Sigmoid colon (tissue), 4 donors: ENCODE measurements at regions not wholly inside any gene's neighbourhood (a gene's known extent, or its start where the extent isn't known, plus 50 kb on each side); places are given as distances from the start of the nearest gene placed in this dataset.

ENCODE experiments used
- POLR2A ChIP-seq, 2 donors: fragments of 450-650 bp; IDR thresholded peaks; one replicate each; pipeline ENCODE4 v1.6.1; 2016; ENCODE audit warnings: antibody characterized with exemption in 2 of 2, mild to moderate bottlenecking in 2 of 2, moderate library complexity in 2 of 2
- POLR2AphosphoS5 ChIP-seq, 4 donors: sonication (generic); formaldehyde crosslinking; IDR thresholded peaks; one replicate each; pipeline ENCODE4 v1.6.1; 2017; ENCODE audit warnings: antibody characterized with exemption in 4 of 4
- TF ChIP-seq, protein P1 (sequence below), 4 experiments: fragments of 450-650 bp in 3 of 4; fragments of 200-600 bp in 1 of 4; IDR thresholded peaks; one replicate each; pipeline ENCODE4 v1.5.1; 2016 to 2019; ENCODE audit warnings: antibody characterized with exemption in 4 of 4, mild to moderate bottlenecking in 3 of 4, moderate library complexity in 2 of 4

DNA sequence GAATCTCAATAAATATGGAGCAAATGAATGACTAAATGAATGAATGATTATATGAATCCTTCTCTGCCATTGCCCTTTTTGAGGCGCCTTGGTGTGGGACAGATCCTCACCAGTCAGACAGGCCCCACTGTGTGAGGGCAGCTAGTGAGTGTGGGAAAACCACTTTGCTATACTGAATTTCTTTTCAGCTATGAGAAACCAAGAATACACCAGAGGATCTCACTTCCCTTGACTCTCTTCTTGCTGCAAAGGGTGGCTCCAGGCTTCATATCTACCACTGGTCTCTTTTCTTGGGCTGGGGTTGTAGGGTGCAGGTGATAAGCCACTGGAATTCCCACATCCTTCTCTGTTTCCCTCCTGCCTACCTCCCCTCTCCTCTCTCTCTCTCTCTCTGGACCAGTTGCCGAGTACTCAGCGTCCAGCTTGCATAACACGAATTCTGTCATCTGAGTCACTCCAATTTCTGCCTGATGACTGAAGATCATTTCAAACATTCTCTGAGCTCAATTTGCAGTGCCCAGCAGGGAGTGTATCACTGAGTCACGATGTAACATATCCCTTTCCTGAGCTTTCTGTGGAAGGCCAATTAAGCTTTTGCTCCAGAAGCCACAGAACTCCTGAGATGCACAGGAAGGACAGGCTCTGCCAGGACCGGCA, 304.3 kb upstream of the NCAM1 start:
- TF ChIP-seq POLR2A (IDR thresholded peaks at IDR 0.05): no peak
- TF ChIP-seq, protein P1, sequence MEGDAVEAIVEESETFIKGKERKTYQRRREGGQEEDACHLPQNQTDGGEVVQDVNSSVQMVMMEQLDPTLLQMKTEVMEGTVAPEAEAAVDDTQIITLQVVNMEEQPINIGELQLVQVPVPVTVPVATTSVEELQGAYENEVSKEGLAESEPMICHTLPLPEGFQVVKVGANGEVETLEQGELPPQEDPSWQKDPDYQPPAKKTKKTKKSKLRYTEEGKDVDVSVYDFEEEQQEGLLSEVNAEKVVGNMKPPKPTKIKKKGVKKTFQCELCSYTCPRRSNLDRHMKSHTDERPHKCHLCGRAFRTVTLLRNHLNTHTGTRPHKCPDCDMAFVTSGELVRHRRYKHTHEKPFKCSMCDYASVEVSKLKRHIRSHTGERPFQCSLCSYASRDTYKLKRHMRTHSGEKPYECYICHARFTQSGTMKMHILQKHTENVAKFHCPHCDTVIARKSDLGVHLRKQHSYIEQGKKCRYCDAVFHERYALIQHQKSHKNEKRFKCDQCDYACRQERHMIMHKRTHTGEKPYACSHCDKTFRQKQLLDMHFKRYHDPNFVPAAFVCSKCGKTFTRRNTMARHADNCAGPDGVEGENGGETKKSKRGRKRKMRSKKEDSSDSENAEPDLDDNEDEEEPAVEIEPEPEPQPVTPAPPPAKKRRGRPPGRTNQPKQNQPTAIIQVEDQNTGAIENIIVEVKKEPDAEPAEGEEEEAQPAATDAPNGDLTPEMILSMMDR (IDR thresholded peaks at IDR 0.05): no peak
- TF ChIP-seq POLR2AphosphoS5 (IDR thresholded peaks at IDR 0.05): no peak
